GM23338 (cell line): ENCODE measurements at regions not wholly inside any gene's neighbourhood (a gene's known extent, or its start where the extent isn't known, plus 50 kb on each side); places are given as distances from the start of the nearest gene placed in this dataset.

Experiments
- CREB1 ChIP-seq: fragments of 250-450 bp; sonication (Bioruptor Pico); IDR thresholded peaks from 2 replicates; pipeline ENCODE4 v1.5.0; 2020; ENCODE audit warnings: low read depth, mild to moderate bottlenecking, moderate library complexity
- ETS1 ChIP-seq: IDR thresholded peaks from 2 replicates; pipeline ENCODE4 v1.6.1; 2016; ENCODE audit warnings: antibody characterized with exemption
- EZH2 ChIP-seq: fragments of 200-600 bp; sonication (generic); IDR thresholded peaks from one replicate; pipeline ENCODE4 v1.8.0; 2017; ENCODE audit warnings: antibody characterized with exemption, mild to moderate bottlenecking, low read depth; ENCODE audit not compliant: unreplicated experiment
- JUNB ChIP-seq: IDR thresholded peaks from one replicate; pipeline ENCODE4 v1.6.1; 2016; ENCODE audit warnings: antibody characterized with exemption; ENCODE audit not compliant: unreplicated experiment
- NANOG ChIP-seq: IDR thresholded peaks from 2 replicates; pipeline ENCODE4 v1.6.1; 2016; ENCODE audit warnings: antibody characterized with exemption, borderline replicate concordance
- POLR2AphosphoS5 ChIP-seq: IDR thresholded peaks from 2 replicates; pipeline ENCODE4 v1.6.1; 2016; ENCODE audit warnings: antibody characterized with exemption, low read depth
- REST ChIP-seq: IDR thresholded peaks from one replicate; pipeline ENCODE4 v1.6.1; 2018; ENCODE audit warnings: antibody characterized with exemption; ENCODE audit not compliant: unreplicated experiment
- ZNF114 ChIP-seq: fragments of 250-450 bp; sonication (Bioruptor Pico); IDR thresholded peaks from 2 replicates; pipeline ENCODE4 v1.5.0; 2020; ENCODE audit warnings: mild to moderate bottlenecking, moderate library complexity
- TF ChIP-seq, protein P1 (sequence below), 2 experiments: fragments of 200-600 bp in 1 of 2; sonication (generic) in 1 of 2; conservative IDR thresholded peaks; 2 replicates each; pipeline versions ENCODE4 v1.5.1 to v1.6.1; 2016 to 2017; ENCODE audit warnings: antibody characterized with exemption in 2 of 2, low read depth in 2 of 2, mild to moderate bottlenecking in 2 of 2, moderate library complexity in 1 of 2

- TF ChIP-seq POLR2AphosphoS5 (no peak), ZNF114 (no peak), EZH2 (no peak), ETS1 (no peak), CREB1 (CRISPR knock-in tag) (no peak), NANOG (no peak), REST (no peak), JUNB (no peak)
- TF ChIP-seq, protein P1, sequence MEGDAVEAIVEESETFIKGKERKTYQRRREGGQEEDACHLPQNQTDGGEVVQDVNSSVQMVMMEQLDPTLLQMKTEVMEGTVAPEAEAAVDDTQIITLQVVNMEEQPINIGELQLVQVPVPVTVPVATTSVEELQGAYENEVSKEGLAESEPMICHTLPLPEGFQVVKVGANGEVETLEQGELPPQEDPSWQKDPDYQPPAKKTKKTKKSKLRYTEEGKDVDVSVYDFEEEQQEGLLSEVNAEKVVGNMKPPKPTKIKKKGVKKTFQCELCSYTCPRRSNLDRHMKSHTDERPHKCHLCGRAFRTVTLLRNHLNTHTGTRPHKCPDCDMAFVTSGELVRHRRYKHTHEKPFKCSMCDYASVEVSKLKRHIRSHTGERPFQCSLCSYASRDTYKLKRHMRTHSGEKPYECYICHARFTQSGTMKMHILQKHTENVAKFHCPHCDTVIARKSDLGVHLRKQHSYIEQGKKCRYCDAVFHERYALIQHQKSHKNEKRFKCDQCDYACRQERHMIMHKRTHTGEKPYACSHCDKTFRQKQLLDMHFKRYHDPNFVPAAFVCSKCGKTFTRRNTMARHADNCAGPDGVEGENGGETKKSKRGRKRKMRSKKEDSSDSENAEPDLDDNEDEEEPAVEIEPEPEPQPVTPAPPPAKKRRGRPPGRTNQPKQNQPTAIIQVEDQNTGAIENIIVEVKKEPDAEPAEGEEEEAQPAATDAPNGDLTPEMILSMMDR (conservative IDR thresholded peaks at IDR 0.05; ENCODE audit: low read depth in 2 of 2) = no peak
Measured at GRCh38 chr2:176595986-176596385, 326.7 kb downstream of the MTX2 start.
